ENCODE measurements at regions not wholly inside any gene's neighbourhood (a gene's known extent, or its start where the extent isn't known, plus 50 kb on each side); places are given as distances from the start of the nearest gene placed in this dataset.

DNA sequence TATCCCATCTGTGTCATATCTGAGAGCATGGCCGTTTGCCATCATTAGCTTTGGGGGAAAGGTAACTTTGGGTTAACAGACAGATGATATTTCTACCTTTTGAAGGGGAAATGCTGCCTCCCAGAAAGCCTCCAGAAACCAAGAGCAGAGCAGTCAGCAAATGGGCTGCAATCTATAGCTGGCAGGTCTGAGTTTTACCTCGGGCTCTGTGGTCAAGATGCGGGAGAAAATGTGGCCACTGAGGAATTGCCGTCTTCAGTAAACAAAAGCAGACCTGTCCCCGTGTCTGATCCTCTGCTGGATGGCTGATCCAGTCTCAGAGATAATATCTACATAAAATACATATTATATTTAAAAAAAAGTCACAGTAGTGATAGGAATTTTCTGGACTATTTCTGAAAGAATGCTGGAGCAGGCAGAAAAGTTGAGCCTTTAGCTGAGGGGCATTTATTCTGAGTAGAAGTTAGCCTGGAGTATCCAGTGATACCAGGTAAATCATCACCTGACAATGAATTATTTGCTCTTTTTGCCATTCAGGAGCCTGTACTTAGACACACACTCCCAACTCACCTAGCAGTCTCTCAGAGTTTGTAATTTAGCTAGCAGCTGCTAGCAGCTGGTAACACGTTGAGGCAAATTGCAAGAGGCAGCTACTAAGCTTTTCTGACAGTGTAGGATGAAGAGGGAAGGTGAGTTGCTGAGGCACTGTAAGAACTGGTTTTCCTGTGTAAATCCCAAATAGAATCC is 285.3 kb upstream of the RARB start:
- FAIRE-seq (no peak), DNase-seq (ENCODE audit: low spot score) (no peak)

DNA sequence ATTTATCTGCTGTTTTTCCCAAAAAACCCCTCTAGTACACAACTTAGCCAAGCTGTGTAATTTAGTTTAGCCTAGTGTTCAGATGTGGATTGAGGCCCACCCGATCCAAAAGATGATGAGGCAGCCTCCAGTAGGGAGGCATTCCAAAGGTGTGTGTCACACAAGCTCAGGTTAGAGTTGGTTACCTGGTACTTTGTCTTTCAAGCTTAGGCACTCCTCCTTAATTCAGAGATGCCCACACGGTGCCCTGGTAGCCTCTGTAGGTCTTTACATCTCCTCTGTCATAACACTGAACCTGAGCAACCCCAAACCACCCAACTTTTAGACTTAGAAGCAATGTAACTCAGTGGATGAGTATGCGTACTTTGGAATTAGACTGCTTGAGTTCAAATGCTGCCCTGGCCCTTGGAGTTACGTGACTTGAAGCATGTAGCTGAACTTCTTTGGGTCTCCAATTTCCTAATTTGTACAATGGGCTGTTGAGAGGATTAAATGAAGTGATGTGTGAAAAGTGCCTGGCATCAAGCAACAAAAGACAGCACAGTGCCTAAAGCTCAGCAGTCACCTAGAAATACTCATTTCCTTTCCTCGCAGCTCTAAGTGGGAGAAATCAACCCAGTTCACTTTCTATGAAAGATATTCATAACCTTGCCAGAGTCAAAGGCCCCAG is 284.6 kb upstream of the RARB start:
- no peak for FAIRE-seq
- no peak for DNase-seq (ENCODE audit: low spot score)

DNA sequence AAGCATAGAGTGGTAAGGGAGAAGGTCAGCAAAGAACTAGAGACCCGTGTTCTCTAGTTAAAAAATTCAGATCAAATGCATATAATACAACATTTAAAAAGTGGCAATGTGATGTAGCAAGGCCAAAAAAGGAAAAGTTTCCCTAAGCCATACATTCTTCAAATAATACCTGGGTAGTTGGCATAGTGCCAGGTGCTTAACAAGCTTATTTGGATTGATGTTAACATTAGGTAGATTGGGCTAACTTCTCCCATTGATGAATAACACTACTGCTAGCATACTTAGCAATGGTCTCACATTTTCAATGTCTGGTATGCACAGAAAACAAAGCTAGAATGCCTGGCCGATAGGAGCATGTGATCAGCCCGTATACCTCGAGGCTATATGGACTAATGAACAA is 283.6 kb upstream of the RARB start:
- DNase-seq (ENCODE audit: low spot score) (no peak), FAIRE-seq (no peak)

DNA sequence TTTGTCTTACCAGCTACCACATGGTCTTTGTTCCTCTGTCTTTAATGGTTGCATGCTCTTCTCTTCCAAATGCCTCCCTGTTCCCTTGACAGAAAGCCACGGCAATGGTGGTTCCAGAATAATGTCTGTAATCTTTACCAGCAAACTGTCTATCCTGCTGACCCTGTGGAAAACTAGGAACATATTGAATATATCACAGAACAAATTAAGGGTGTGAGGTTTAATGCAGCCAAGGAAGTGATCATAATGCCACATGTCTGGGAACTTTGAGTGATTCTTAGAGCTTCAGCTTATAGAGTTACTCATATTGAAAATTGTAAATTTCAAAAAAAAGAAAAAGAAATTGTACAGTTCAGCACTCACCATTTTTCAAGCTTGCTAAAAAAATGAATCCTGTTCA is 282.9 kb upstream of the RARB start:
- DNase-seq (ENCODE audit: low spot score) (no peak), FAIRE-seq (no peak)

DNA sequence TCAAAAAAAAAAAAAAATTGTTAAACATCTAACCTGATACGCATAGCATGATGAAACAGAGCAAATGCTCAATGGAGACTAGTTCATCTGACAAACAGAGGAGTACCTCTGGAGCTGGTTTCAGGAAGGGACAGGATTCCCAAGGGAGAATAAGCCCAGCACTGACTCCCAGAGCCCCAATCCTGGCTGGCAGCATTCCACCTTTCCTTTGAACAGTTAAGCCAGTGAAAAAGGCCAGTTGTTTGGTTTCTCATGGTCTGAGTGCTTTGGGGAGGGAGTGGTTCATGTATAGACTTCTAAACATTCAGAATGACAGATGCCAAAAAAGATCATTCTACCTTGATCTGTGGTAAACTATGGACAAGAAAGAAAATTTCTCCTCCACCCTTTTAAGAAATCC is 277.9 kb upstream of the RARB start:
- FAIRE-seq (no peak), DNase-seq (ENCODE audit: low spot score) (no peak)

DNA sequence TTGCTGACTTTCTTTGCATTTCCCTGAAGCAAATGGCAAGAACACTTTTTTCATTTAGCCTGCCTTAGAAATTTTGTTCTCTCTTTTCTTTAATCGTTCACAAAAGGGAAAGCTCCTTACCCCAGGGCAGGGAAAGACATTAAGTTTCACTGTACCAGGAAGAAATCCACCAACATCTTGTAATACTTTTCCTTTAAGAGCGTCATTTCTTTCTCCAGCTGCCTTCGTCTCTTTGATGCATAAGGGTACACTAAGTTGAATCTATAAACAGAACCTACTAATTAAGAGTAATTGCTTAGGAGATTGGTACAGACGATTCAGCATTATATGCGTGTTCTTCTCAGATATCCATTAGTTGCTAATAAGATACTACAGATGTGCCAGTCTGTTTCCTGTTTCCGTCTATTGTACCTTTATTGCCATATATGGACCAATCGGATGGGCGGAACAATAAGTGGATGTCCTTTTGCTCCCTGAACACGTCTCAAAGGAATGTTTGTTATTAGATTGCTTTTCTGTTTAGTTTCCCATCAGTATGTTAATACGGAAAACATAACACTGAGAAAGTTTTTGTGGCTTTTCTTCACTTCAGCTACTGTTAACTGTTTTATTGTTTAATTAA is 276.7 kb upstream of the RARB start:
- DNase-seq (ENCODE audit: low spot score): no peak

DNA sequence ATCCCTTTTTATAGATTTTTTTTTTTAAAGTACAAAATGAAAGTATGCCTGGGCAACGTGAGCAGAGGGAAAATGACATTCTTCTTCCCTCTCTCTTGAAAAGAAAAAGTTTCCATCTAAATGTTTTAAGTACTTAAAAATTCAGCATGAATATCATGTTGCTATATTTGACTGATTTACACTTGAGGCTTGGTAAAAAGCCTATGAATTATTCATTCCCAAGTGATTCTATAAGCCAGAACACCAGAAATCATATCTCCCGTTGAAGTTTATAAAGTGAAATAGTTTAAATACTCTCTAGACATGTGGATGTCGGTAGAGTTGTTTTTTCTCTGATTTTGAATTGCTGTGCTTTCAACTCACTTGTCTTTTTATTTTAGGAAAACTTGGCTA is 276.2 kb upstream of the RARB start:
- no peak for FAIRE-seq
- DNase-seq (ENCODE audit: low spot score): no peak

More for the DNA sequence above, 276.7 kb upstream of the RARB start:
- FAIRE-seq: no peak

DNA sequence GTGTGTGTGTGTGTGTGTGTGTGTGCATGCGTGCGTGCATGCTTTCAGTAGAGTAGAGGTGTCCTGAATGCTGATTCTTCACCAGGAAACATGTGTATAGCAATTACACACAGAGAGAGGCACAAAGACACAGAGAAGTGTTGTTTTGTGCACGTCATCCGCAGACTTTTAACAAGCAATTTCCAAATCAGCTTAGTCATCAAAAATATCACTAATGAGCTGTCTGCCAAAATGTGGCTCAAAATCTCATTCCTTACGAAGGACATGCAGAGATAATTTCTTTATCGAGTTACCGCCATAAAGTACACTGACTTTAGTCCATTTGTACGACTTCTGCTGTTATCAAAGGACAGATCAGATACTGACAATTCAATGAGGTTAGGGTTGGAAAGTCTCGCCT is 274.9 kb upstream of the RARB start:
- peak; percentile 42 for FAIRE-seq

DNA sequence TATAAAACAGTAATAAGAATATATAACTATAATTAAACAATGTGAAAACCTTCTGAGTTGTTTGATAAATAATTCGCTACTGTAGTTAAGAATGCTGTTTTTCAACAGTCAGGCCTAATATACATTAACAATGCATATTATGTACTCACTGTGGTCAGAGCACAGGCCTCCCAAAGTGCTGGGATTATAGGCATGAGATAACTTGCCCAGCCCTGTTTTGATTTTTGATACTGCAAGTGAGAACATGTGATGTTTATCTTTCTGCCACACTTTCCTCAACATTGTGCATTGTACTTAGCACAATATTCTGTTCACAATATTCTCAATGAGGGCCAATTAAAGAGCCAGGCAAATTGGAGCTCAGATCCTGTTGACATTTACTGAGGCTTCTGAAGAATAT is 274.5 kb upstream of the RARB start:
- no peak for FAIRE-seq
- no peak for DNase-seq (ENCODE audit: low spot score)

More for the DNA sequence above, 274.9 kb upstream of the RARB start:
- no peak for DNase-seq (ENCODE audit: low spot score)

DNA sequence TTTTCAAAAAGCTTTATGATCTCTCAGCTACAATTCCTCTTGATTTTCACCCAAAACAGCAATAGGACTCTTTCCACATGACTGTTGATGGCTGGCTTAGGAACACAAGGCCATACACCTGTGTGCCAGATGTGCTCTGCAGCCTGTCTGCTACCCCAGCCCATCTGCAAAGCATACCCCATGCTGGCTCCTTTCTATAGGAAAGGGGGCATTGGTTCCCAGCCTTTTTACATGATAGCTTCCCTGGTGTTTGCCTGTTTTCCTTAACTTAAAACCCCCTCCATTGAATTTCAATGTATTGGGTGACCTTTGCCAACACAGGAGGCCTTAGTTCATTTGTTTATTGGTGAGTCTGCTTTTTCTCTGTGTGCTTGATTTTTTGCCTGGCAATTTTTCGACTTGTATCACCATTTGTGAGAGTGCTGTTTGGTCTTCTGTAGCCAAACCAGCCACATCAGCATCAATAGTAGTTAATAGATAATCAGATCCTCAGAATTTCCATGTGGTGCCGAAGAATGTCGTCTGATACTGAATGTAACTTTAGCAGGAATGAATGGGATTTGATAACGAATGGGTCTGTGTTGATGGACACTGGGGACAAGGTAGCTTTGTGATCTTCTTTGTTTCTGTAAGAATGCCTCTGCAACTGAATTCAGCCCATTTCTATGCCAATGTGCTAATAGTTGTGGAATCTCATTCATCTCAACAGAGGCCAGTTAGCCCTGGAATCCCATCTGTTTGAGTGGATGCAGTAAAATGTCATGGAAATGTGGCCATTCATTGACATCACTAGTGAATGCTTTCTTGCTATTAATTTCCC is 272.2 kb upstream of the RARB start:
- no peak for FAIRE-seq

DNA sequence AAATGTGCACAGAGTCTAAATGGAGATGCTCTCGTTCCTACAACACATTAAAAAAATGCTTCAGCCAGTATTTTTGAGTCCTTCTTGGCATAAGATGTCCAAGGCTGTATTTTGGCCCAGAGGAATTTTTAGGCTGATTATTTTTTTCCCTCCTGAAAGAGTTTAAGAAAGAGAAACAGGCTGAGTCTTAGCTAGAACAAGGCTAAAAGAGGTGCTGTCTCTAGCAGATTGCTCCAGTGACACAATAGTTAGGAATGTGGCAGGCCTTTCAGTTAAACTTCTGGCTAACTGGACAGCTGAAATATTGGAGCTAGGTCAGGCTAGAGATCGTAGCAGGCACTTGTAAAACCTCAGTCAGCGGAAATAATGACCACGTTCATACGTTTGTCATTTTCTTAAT is 271.4 kb upstream of the RARB start:
- no peak for FAIRE-seq
- DNase-seq (ENCODE audit: low spot score): peak; percentile 72

More for the DNA sequence above, 272.2 kb upstream of the RARB start:
- peak; percentile 8 for DNase-seq (ENCODE audit: low spot score)

DNA sequence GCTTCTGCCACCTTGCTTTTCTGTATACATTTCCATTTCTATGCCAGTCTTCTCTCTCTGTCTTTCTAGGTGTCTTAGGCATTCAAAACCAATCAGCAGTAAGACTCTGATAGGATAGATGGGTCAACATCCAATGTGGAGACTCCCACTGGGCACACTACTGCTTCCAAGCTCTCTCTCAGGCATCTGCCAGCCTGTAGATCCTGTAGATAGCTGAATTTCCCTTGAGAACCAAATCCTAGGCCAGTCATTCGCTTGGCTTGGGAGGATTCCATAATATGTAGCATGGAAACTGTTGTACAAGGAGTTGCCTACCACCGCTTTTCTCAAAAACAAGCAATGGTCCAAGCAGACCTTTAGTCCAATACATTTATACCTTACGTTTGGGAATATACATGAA is 262.8 kb upstream of the RARB start:
- FAIRE-seq: no peak
- no peak for DNase-seq (ENCODE audit: low spot score)

DNA sequence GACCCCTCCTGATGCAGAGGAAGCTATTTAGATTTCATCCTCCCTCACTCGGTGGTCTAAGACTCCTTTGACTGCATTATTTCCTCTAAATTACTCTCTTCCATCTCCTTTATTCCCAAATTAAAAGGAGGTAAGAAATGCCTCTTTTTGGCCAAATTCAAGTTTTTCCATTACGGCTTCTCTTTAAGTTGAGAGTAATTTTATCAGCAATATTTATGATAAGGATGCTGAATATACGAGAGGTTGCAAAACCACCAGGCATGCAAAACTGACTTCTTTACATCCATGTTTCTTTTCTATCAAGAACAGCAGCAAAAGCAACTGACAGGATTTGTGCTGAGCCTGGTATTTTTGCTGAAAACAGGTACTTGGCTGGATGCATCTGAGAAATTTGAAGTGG is 262.0 kb upstream of the RARB start:
- FAIRE-seq (no peak), DNase-seq (ENCODE audit: low spot score) (no peak)

DNA sequence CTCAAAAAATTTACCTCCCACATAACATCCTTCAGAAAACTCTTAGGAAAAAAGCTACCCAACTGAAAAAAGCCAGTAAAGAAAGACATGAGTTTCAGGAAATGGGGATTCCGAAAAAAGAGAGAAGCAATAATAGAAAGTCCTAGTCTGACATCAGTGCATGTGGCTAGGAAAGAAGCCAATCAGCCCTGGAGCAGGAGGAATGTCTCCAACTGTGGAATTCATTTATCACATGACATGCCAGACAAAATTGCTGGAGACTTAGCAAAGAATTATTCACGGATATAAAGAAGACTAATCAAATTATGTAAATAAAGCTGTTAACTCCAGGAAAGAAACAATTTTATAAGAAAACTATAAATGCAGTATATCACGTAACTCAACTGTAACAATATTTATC is 258.9 kb upstream of the RARB start:
- DNase-seq (ENCODE audit: low spot score) (no peak), FAIRE-seq (no peak)

DNA sequence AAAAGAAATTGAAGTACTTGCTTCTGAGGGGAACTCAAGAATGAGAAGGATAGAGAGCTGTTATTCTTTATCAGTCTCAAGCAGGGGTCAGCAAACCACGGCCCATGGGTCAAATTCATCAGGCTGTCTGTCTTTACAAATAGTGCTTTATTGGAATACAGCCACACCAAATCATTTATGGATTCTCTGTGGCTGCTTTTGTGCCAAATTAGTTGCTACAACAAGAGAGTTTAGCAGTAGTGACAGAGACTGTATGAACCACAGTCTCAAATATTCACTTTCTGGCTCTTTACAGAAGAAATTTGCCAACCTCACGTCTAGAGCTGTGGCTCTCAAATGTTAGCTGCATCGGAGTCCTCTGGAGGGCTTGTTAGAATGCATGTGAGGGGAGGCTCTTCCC is 258.0 kb upstream of the RARB start:
- no peak for FAIRE-seq
- no peak for DNase-seq (ENCODE audit: low spot score)

DNA sequence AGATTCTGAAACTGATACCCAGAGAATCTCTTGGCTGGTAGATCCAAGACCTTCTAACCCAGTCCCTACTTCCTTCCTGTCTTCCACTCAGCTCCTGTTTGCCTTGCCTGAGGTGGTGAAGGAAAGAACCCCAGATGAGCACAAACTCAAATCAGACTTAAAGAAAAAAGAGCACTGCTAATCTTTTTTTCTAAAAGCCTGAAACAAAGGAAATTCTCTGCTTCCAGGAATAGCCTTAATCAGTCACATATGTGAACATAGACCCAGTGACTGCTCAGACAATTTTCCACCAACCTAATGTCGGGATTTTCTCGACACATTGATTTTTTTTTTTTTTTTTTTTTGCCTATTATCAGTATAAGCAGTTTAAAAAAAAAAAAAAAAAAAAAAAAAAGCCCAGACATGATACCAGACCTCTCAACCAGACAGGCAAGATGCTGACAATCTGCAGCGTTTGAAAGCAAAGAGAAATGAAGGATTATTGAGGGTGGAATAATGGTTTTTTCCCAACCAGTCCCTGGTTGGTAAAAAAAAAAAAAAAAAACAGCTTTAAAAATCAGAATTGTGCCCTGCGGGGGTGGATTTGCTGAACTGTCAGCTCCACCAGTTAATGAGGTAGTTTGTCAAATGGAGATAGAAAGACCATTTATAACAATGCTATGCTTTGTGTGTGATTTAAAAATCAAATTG is 256.8 kb upstream of the RARB start:
- FAIRE-seq: no peak
- no peak for DNase-seq (ENCODE audit: low spot score)

DNA sequence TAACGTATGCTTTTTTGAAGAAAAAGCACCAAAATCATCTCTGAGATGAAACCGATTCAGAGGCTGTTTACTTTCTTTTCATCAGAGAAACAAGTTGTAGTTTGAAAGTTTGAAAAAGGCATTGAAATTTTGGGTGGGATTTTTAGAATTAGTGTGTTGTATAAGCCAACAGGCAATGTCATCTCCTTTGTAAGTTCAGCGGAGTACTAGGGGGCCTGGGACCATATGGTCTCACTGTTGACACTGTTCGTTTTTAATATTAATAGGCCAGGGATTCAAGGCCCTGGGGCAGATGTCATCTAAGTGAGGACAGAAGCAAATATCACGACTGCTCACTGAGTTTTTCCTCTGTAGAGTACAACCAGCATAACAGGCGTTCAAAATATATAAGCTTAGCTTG is 256.2 kb upstream of the RARB start:
- FAIRE-seq (no peak), DNase-seq (ENCODE audit: low spot score) (no peak)

DNA sequence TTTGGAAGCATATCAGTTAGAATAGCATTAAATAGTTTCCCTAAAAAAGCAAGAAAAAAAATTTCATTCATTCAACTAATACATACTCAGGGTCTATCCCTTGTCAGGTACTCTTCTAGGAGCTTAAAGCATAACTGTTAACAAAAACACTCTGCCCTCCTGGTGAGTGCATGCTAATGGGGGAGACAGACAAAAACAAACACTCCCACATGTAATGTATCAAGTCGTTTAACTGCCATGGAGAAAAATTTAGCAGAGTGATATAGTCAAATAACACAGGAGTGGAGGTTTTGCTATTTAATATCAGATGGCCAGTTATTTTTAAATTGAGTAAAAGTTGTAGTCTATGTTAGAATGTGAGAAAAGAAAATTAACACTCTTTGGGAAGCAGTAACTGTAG is 254.5 kb upstream of the RARB start:
- no peak for DNase-seq (ENCODE audit: low spot score)
- no peak for FAIRE-seq

DNA sequence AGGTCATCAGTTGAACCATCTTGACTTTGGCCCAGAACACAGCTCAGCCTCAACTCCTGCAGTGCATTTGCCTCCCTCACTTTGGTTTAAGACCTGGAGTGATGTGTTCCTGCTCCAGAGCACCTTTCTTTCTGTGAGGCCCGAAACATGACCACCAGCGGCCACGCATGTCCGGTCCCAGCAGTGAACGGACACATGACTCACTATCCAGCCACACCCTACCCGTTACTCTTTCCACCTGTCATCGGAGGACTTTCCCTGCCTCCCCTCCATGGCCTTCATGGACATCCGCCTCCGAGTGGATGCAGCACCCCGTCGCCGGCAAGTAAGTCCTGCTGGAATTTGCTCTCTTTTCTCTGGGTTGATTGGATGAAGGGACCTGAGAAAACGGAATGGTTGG is 253.8 kb upstream of the RARB start:
- no peak for FAIRE-seq
- DNase-seq (ENCODE audit: low spot score): no peak

DNA sequence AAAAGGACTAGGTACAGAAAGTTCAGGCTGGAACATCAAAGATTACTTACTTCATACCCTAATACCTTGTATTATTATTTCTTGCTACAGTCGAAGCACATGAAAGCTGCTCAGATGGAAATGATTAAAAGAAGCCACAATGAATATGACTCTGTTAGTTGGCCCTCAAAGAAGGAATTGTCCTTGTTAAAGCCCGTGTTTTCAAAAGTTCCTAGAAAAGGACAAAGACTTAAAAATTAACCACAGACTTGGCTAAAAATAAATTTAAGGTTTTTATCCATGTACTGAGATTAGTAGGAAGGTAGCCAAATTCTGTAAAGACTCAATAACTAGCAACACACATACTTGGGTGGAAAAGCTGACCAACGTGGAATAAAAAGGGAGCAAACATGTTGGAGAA is 251.0 kb upstream of the RARB start:
- FAIRE-seq (no peak), DNase-seq (ENCODE audit: low spot score) (no peak)

DNA sequence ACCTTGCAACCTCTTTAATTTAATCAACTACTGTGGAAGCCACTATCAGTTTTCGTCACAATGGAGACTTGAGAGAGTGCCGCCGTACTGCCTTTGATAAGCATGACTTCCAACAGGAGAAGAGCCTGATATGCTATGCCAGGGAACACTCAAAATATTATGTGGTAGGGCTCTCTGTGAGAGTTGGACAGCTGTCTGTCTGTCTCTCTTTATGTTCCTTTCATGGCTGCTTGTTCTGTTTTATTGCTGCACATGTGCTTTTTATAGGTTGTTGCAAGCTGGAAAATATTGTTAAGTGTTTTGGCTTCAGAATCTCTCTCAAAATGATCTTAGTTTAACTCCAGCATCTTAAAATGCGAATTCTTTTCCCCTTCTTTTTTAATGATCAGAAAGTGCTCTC is 249.4 kb upstream of the RARB start:
- DNase-seq (ENCODE audit: low spot score) (no peak), FAIRE-seq (no peak)

Measured in urothelium cell line (cell line).